NCI-H1417 treated with DMSO at 0.1 percent for 48 hours (cell line): ENCODE measurements at regions not wholly inside any gene's neighbourhood (a gene's known extent, or its start where the extent isn't known, plus 50 kb on each side); places are given as distances from the start of the nearest gene placed in this dataset.

Source experiments
- DNase-seq: peaks from one replicate; lab custom pipeline; 2025; lab: John Stamatoyannopoulos, UW

DNA sequence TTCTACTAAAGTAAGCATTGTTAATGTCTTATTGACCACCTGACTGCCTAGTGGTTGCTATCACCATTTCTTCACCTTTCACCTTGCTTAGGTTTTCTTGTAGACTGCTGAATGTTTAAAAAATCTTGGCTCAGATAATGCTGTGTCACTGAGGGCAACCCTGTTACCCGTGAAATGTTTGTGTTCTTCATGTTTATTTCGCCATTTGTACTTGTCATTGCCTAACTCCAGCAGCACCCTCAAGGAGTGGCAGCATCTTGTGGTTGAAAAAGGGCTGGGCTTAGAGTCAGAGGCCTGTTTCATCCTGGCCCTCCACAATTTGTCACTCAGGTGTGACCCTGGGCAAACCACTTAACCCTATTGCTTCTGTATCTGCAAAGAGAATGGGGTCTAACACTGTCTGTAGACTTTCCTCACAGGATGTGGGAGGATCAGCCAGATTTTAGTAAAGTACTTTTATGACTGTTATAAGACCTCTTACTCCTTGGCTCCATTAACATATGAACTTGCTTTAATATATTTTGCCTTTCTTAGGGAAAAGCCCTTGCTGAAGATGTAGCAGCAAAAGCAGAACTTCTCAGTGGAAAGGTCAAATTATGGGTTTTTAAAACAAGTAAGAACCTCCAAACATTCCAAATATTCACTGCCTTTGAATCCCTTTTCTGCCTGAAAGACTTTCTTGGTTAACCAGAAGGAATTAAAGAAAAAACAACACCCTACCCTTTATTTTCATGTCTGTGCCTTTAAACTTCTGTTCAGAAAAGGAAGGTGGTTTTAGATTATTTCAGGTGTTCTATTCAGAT lies 154.5 kb upstream of the C11orf87 start:
- no peak for DNase-seq

DNA sequence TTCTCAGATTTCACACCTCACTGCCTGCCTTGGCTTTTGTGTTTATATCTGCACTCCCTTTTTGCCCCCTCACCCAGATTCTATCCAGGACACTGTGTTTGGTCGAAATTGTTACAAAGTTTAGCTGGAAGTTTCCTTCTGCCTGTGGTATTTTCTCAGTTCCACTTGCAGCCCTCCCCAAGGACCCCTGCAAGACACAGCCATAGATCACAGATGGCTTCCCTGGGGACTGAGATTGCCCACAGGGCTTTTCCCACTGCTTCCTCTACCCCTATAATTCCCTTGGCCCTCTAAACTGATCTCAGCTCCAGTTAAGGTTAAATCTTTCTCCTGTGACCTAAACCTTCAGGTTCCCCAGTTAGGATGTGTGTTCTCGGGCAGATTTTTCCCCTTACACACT lies 146.1 kb upstream of the C11orf87 start:
- no peak for DNase-seq

DNA sequence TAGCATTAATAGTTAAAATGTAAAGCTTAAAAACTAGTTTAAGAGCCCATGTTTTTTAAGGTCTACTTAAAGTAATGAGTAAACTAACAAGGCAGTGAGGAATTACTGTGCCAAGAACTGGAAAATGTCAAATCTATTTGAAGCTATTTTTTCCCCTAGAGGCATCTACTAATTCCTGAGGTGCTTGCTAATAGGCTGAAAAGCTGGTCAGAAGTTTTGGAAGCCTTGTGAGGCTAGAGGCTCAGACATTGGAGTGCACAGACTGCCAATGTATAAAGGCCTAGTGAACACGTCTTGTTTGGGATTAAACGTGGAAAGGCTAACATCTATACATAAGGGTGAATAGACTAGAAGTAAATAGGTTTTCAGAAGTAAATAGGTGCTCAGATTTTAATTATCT lies 136.5 kb upstream of the C11orf87 start:
- DNase-seq: no peak

DNA sequence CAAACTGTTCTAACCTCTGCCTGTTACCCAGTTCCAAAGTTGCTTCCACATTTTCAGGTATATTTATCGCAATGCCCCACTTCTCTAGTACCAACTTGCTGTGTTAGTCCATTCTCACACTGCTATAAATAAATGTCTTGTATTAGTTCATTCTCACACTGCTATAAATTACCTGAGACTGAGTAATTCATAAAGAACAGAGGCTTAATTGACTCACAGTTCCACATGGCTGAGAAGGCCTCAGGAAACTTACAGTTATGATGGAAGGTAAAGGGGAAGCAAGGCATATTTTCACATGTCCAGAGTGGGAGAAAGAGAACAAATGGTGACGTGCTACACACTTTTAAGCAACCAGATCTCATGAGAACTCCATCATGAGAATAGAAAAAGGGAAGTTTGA lies 130.4 kb upstream of the C11orf87 start:
- DNase-seq: no peak

DNA sequence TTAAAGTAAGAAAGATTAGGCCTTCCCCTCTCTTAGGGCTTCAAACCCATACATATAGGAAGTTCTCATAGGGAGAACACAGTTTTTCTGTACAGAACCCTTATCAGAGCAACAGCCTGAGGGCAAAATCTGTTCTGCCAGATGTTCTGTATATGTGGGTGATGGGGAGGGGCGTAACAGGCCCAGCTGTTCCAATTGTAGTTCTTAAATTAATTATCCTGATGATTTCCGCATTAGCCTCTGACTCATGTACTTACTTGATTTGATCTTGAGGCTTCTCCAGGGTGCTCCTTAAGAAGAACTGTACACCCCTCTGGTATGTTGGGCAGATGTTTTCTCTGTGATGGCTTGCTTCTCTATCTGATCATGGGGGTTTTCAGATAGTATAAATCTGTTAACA lies 123.1 kb upstream of the C11orf87 start:
- no peak for DNase-seq

DNA sequence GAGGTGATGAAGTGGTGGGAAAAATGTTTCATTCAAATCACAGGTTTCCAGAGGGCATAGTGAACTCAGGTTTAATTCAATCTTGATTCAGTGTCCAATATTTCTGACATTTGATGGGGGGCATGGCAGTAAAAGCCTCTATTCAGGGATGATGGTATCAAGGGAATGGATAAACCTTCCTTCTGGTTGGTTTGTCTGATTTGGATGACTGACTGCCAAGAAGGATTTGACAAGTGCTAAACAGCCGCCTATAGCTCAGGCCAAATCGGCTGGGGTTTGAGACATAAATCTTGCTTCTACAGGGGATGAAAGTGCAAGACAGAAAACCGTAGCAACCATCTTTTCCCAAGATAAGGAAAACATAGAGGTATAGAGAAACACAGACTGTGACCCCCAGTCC lies 121.8 kb upstream of the C11orf87 start:
- DNase-seq: no peak

DNA sequence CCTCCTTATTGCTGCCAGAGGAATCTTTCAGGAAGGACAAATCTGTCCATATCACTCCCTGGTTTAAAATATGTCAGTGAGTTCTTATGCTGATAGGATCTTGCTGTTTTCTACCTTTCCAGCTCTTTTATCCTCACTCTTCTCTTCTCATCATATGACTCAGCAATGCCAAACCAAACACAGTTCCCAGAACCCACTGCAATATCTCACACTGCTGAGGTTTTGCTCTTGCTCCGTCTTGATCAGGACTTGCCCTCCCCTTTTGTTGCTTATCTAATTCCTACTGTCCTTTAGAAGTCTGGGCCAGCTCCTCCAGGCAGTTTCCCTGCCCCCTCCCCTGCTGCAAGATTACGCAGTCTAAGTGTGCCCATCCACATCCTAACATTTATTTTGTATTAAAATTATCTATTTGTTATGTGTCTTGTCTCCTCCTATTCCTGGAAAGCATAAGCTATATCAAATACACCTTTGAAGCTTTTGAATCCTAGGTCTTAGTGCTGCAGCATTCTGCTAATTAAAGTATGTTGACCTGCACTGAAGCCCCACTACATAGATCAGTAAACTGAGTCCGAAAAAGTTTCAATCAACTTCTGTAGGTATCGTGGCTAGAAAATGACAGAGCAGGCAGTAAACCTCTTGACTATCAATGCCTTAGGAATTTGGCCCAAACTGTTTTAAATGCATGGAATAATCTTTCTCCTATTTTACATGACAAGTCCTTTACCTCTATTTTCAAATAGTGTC lies 119.2 kb upstream of the C11orf87 start:
- no peak for DNase-seq

DNA sequence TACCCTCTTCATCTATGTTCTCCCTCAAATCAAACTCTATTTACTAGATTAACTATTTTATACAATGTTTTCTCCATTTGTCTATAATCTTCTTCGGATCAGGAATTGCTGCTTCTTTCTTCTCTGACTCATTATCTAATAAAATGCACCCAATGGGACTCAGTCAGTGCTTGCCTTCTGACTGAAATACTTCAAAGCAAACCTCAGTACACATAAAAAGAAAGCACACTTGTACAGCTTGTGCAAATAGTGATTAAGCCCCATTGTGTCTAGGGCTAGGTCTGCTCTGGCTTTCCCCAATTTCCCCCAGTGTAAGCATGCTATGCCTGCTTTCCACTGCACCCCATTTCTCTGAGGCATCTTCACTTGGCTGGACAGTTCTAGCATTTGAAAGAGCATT lies 118.6 kb upstream of the C11orf87 start:
- no peak for DNase-seq

DNA sequence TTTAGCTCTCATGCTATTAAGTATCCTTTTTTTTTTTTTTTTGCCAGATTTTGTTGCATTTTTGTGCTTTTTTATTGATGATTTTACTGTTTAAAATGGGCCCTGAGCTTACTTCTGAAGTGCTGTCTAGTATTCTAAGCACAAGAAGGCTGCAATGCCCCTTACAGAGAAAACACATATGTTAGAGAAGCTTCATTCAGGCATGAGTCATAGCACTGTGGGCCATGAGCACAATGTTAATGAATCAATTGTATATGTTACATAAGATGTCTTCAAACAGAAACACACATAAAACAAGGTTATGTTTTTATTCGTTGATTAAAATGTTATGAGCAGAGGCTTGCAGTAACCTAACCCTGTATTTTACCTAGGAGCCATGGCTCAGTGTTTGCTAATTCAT lies 117.8 kb upstream of the C11orf87 start:
- DNase-seq: no peak

DNA sequence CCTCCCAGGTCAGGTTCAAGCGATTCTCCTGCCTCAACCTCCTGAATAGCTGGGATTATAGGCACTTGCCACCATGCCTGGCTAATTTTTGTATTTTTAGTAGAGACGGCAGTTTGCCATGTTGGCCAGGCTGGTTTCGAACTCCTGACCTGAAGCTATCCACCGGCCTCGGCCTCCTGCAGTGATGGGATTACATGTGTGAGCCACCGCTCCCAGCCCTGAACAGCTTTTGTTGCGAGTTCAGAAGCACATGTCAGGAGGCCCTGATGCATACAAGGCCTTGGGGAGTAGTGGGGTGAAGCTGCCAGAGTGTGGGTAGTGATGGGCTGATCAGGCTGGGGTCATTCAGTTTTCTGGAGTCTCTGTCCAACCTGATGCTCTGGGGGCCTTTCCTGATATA lies 117.0 kb upstream of the C11orf87 start:
- DNase-seq: no peak

DNA sequence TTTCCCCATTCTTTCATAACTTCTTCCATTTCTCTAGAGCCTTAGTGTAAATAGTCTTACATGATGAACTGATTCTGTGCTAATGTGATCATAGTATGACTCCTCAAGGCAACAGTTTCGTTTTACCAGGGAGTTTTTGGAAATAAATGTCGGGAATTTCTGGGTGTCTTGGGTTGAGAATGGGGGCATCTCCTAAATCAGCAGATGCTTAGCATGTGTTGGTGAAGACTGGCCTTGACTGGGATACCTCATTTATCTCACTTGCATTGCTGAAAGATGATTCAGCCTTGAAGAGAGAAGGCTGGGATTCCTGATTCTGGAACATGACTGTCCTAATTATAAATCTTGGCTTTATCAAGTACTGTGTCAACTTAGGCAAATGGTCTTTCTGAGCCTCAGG lies 115.7 kb upstream of the C11orf87 start:
- no peak for DNase-seq

DNA sequence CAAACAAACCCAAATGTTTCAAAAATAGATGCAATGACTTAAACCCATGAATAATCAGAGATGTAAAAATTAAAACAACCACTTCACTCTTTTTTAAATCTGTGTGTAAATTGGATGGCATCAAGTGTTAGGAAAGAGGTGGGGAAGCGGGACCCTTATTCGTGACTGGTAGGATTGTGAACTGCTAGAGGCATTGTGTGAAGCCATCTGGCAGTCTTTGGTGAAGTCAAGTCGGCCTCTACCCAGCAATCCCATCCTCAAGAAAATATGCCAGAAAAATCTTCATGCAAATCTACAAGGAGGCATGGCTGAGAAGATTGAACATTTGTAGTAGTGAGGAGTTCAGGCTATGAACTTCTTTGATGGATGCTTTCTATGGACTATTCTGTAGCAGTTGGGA lies 114.6 kb upstream of the C11orf87 start:
- DNase-seq: no peak

DNA sequence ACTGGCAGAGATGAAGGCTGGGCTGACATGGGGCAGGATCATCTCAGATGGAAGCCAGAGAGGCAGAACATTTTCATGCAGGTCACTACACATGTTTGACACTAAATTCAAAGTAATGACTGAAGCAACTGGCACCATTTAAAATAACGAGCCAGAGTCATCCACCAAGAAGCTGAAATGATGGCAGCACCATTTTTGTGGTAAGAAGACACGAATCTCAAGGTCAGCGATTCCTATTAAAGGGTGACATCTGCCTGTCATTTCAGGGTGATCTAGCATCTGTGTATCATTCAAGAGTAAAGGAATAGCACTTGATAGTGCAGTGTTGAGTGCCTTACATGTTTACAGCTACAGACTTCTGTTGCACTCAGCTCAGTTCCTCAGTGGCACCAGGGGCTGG lies 113.4 kb upstream of the C11orf87 start:
- no peak for DNase-seq

DNA sequence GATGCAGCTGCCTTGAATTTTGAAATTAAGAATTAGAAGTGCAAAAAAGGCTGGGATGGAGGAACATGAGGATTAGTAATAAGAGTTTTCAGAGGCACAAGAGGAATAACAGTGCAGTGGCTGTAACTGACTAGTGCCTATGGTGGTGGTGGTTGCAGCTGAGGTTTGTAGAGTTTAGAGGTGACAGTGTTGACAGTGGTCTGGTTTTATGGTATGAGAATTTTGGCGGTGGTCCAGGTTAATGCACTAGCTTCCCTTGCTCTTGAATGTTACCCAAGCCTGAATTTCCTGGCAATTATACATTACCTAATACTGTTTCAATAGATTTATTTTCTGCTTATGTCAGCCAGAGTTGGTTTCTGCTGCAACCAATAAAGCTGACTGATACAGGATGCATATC lies 112.8 kb upstream of the C11orf87 start:
- no peak for DNase-seq

DNA sequence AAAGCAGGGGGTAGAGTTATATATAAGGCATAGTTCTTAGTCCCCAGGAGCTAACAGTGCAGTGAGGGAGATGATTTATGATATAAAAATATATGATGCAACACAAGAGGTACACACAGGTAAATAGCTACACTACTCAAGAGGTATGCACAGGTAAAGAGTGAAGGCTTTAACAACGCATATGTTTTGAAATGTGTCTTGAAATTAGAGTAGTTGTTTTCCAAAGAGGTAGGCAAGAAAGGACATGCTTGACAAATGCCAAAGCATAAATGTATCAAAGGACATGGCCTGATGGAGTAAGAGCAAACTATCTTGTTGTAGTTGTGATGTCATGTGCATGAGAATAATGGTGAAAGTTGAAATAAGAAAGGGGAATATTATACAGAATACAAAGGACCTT lies 104.3 kb upstream of the C11orf87 start:
- DNase-seq: no peak

DNA sequence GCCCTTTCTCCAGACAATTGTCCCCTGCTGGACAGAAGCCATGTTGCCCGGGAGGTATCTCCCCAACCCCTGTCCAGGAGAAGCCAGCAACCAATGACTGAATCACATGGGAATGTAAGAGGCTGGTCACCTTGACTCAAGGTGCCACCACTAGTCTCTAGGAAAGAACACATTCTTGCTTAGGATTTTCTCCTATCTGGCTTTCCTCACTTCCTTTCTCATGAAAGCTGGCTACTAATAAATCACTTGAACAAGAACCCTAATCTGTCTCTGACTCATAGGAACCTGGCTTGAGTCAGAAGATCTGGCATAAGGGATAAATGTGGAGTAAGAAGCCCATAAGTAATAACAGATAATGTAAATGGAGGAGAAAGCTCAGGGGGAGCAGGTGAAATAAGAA lies 101.4 kb upstream of the C11orf87 start:
- DNase-seq: no peak

DNA sequence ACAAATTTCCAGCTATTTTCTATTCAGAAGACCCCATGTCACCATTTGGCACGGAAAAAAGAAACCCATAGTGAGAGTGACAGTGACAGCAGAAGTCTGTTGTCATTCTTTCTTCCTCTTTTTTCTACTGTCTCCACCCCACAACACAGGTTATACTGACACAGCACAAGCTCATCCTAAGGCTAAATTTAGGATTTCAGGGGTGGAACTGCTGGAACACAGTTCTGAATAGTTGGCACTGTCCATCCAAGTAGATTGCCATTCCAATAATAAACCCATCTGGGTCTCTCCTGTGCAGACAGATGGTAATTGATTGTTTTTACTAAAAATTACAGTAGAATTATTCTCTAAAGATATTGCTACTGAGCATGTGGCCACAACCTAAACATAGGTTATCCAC lies 95.2 kb upstream of the C11orf87 start:
- no peak for DNase-seq

DNA sequence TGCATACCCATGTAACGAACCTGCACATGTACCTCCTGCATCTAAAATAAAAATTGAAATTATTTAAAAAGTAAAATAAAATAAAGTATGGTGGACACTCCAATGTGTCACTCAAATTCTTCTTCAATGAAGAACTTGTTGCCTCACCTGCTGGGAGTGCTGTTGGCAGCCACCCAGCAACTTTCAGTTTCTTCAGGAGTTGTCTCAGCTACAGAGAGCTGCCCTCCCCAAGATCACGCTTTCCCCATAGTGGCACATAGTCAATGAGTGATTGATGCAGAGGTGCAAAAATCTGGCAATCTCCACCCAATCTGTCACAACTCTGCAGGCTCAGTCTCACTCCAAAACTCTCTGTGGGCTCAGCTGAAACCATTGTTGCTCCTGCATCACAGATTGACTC lies 92.3 kb upstream of the C11orf87 start:
- no peak for DNase-seq

DNA sequence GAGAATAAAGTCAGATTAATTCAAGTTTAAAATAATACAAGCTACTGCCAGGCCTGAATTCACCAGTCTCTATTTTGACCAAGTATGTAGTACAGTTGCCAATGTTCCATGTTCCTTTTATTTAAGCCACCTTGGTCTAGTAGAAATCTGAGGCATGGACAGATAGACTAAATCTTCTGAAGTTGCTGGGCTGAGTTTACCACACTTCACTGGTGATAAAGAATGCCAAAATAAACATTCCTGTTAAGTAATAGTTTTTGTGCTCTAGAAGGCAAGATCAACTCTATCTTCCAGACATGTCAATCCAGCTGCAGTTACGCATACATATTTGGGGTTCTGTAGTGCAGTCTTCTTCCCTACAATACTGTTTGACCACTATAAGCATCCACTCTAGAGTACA lies 83.9 kb upstream of the C11orf87 start:
- no peak for DNase-seq

DNA sequence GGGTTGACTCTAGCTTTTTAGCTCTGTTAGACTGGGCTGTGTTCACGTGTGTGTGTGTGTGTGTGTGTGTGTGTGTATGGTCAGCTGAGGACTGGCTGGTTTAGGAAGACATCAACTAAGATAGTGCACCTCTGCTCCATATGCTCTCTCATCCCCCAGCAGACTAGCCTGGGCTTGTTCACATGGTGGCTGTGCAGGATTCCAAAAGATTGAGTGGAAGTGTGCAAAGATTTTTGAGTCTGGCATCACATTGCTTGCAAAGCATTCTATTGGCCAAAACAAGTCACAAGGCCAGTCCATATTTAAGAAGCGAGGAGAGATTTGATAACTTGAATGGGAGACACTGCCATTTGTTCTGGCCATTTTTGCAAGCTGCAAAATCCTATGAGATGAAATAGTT lies 79.7 kb upstream of the C11orf87 start:
- DNase-seq: no peak

DNA sequence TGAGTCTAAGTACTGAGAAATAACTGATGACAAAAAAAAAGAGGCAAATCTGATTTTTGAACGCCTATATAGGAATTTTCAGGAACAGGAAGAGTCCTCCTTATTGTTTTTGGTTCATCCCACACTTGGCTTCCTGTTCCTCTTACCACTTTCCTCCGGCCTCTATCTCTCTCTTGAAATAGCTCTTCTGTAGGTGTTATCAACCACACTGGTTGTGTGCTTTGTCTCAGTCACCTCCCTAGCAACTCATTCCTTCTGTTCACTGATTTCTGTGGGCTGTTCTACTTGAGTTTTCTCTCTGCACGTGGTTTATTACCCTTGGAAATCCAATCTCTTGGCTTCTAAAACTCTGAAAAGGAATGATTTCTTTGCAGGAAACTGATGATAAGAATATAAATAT lies 78.7 kb upstream of the C11orf87 start:
- no peak for DNase-seq

DNA sequence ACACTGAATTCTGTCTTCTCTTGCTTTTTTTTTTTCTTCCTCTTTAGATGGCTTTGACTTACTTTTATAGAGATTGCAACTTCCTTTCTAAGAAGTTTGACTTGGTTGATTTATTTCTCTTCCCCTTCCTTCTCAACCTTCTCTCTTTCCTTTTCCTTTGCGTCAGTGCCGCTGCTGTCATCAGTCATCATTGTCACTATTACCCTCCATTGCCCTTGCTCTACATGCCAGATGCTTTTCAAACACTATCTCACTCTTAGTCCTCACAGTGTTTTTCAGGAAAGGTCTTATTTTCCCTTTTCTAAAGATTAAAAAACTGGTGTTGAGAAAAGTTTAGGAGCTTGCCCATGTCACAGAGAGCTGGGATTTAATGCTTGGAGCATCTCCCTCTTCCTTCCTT lies 74.7 kb upstream of the C11orf87 start:
- DNase-seq: no peak

DNA sequence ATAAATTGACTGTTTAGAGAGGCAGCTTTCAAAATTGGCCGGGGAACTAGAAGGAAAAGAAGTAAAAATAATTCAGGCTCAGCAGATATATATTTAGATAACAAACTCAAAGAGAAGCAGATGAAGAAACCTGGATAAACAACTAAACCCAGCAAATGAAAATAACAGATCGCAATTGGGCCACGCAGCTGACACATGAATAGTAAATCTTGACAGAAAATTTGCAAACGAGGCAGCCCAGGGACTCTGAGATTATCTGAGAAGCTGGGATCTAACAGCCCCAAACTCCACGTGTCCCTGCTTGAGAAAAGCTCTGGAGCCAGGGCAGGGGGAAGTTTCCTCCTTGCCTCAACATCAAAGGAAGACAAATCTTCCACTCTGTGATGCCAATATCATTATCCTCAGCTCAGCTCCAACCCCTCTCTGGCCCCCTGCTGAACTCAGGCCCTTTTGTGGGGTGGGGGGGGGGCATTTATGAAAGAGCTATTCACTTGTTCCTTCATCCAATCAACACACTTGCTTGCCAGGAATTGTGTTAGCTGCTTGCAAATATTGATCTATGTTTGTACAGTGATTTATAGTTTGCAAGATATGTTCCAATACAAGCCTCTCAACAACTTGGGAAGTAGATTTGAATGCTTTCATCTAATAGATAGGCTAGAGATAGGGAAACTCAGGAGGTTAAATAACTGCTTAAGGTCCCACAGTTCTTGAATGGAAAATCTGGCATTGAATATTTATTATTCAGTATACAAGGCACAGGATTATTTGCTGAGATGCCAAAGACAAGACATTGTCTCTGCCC lies 72.5 kb upstream of the C11orf87 start:
- DNase-seq: no peak
